ENCODE measurements at regions not wholly inside any gene's neighbourhood (a gene's known extent, or its start where the extent isn't known, plus 50 kb on each side); places are given as distances from the start of the nearest gene placed in this dataset.

GRCh38 chr17:65467156-65467555, 94.3 kb downstream of the AXIN2 start:
- Mint-ChIP-seq H3K4me1 (no peaks in the 10 kb centered on the region), H3K27ac (no peak overlapping the region), H3K4me3 (no peak overlapping the region), H3K27me3 (peaks cover 0 to 5% of the 10 kb centered on the region in 2 donors), H3K36me3 (no peaks in the 10 kb centered on the region), H3K9me3 (no peaks in the 10 kb centered on the region)
- no peak for ATAC-seq (replicated peaks in 1 of 4)
- CTCF ChIA-PET: no interaction called here
- POLR2A ChIA-PET: no interaction called here
- no peak for DNase-seq
- H3K36me3 ChIP-seq (ENCODE audit: control insufficient read depth in 2 of 2, extremely low read depth in 1 of 2, insufficient read depth in 1 of 2, low read length in 1 of 2): no peaks in the 10 kb centered on the region
- H3K4me3 ChIP-seq (ENCODE audit: control insufficient read depth in 1 of 2, extremely low read depth in 1 of 2, low read length in 1 of 2): no peak overlapping the region
- H3K4me1 ChIP-seq (ENCODE audit: control insufficient read depth in 1 of 2, extremely low read depth in 1 of 2, insufficient read depth in 2 of 2, low read length in 2 of 2): no peaks in the 10 kb centered on the region
- H3K9me3 ChIP-seq: no peaks in the 10 kb centered on the region
- no peak overlapping the region for H3K27ac ChIP-seq (ENCODE audit: low read length)
- no CpG with 5 or more reads among the region's 5 CpGs for WGBS (ENCODE audit: insufficient coverage)
- H3K27me3 ChIP-seq (replicated peaks in 1 of 2; ENCODE audit: control insufficient read depth in 2 of 2, extremely low read depth in 1 of 2, insufficient read depth in 2 of 2, low read length in 1 of 2): peaks cover 0 to 10% of the 10 kb centered on the region in 2 experiments

- POLR2A ChIA-PET: no interaction called here
- H3K4me3 Mint-ChIP-seq: no peak overlapping the region
- no peak overlapping the region for H3K4me3 ChIP-seq (ENCODE audit: control insufficient read depth in 1 of 2, extremely low read depth in 1 of 2, low read length in 1 of 2)
- WGBS (ENCODE audit: insufficient coverage): no CpG with 5 or more reads among the region's 6 CpGs
- H3K36me3 Mint-ChIP-seq: no peaks in the 10 kb centered on the region
- H3K4me1 Mint-ChIP-seq: no peaks in the 10 kb centered on the region
- H3K9me3 Mint-ChIP-seq: no peaks in the 10 kb centered on the region
- no peaks in the 10 kb centered on the region for H3K9me3 ChIP-seq
- H3K27me3 ChIP-seq (replicated peaks in 1 of 2; ENCODE audit: control insufficient read depth in 2 of 2, extremely low read depth in 1 of 2, insufficient read depth in 2 of 2, low read length in 1 of 2): peaks cover 0 to 9% of the 10 kb centered on the region in 2 experiments
- no peaks in the 10 kb centered on the region for H3K36me3 ChIP-seq (ENCODE audit: control insufficient read depth in 2 of 2, extremely low read depth in 1 of 2, insufficient read depth in 1 of 2, low read length in 1 of 2)
- no peak overlapping the region for H3K27ac Mint-ChIP-seq
- ATAC-seq (replicated peaks in 1 of 4) (no peak), DNase-seq (no peak)
- no peaks in the 10 kb centered on the region for H3K4me1 ChIP-seq (ENCODE audit: control insufficient read depth in 1 of 2, extremely low read depth in 1 of 2, insufficient read depth in 2 of 2, low read length in 2 of 2)
- CTCF ChIA-PET: no interaction called here
- no peak overlapping the region for H3K27ac ChIP-seq (ENCODE audit: low read length)
- H3K27me3 Mint-ChIP-seq: peaks cover 0 to 1% of the 10 kb centered on the region in 2 donors
Observed at GRCh38 chr17:65466547-65466946, 94.9 kb downstream of the AXIN2 start.

GRCh38 chr17:65463242-65463641, 98.2 kb downstream of the AXIN2 start:
- POLR2A ChIA-PET: interaction anchor here in 1 of 2 donors (0.6 kb wide), 1 partner anchor 13 kb away, joined by 4 read pairs; no protein-coding TSS in a partner anchor
- 70% methylated on average over 6 of the region's 9 CpGs for WGBS (ENCODE audit: insufficient coverage)
- DNase-seq (no peak), ATAC-seq (replicated peaks in 1 of 4) (no peak)
- Histone ChIP-seq H3K9me3 (no peaks in the 10 kb centered on the region), H3K36me3 (ENCODE audit: control insufficient read depth in 2 of 2, extremely low read depth in 1 of 2, insufficient read depth in 1 of 2, low read length in 1 of 2) (no peaks in the 10 kb centered on the region), H3K27me3 (replicated peaks in 1 of 2; ENCODE audit: control insufficient read depth in 2 of 2, extremely low read depth in 1 of 2, insufficient read depth in 2 of 2, low read length in 1 of 2) (no peaks in the 10 kb centered on the region), H3K4me3 (ENCODE audit: control insufficient read depth in 1 of 2, extremely low read depth in 1 of 2, low read length in 1 of 2) (no peak overlapping the region), H3K27ac (ENCODE audit: low read length) (no peak overlapping the region), H3K4me1 (ENCODE audit: control insufficient read depth in 1 of 2, extremely low read depth in 1 of 2, insufficient read depth in 2 of 2, low read length in 2 of 2) (no peaks in the 10 kb centered on the region)
- Mint-ChIP-seq H3K4me3 (no peak overlapping the region), H3K27me3 (no peaks in the 10 kb centered on the region), H3K4me1 (no peaks in the 10 kb centered on the region), H3K27ac (no peak overlapping the region), H3K9me3 (no peaks in the 10 kb centered on the region), H3K36me3 (no peaks in the 10 kb centered on the region)
- CTCF ChIA-PET: interaction anchor here in 1 of 2 donors (0.7 kb wide), 1 partner anchor 382 kb away, joined by 7 read pairs; no protein-coding TSS in a partner anchor

- Histone ChIP-seq H3K4me1 (ENCODE audit: control insufficient read depth in 1 of 2, extremely low read depth in 1 of 2, insufficient read depth in 2 of 2, low read length in 2 of 2) (peaks cover 0 to 5% of the 10 kb centered on the region in 2 experiments), H3K9me3 (no peaks in the 10 kb centered on the region), H3K27ac (ENCODE audit: low read length) (no peak overlapping the region), H3K4me3 (ENCODE audit: control insufficient read depth in 1 of 2, extremely low read depth in 1 of 2, low read length in 1 of 2) (no peak overlapping the region), H3K27me3 (replicated peaks in 1 of 2; ENCODE audit: control insufficient read depth in 2 of 2, extremely low read depth in 1 of 2, insufficient read depth in 2 of 2, low read length in 1 of 2) (no peaks in the 10 kb centered on the region), H3K36me3 (ENCODE audit: control insufficient read depth in 2 of 2, extremely low read depth in 1 of 2, insufficient read depth in 1 of 2, low read length in 1 of 2) (no peaks in the 10 kb centered on the region)
- H3K36me3 Mint-ChIP-seq: no peaks in the 10 kb centered on the region
- no peaks in the 10 kb centered on the region for H3K9me3 Mint-ChIP-seq
- no peak overlapping the region for H3K27ac Mint-ChIP-seq
- POLR2A ChIA-PET: no interaction called here
- peaks cover 5 to 6% (median 6%) of the 10 kb centered on the region in 3 donors for H3K4me1 Mint-ChIP-seq
- no peaks in the 10 kb centered on the region for H3K27me3 Mint-ChIP-seq
- 79% methylated on average over 10 of the region's 15 CpGs for WGBS (ENCODE audit: insufficient coverage)
- no peak overlapping the region for H3K4me3 Mint-ChIP-seq
- DNase-seq (no peak), ATAC-seq (replicated peaks in 1 of 4) (no peak)
- CTCF ChIA-PET: interaction anchor here in 1 of 2 donors (0.6 to 0.8 kb wide), 2 partner anchors 41 to 161 kb away, joined by 3 to 8 read pairs; no protein-coding TSS in a partner anchor
Observed at GRCh38 chr17:65459677-65460347, 101.6 kb downstream of the AXIN2 start.

- no peak for ATAC-seq (replicated peaks in 1 of 4)
- H3K4me1 ChIP-seq (ENCODE audit: control insufficient read depth in 1 of 2, extremely low read depth in 1 of 2, insufficient read depth in 2 of 2, low read length in 2 of 2): peaks cover 0 to 5% of the 10 kb centered on the region in 2 experiments
- 85% methylated on average over 9 of the region's 11 CpGs for WGBS (ENCODE audit: insufficient coverage)
- peaks cover 5 to 6% (median 6%) of the 10 kb centered on the region in 3 donors for H3K4me1 Mint-ChIP-seq
- CTCF ChIA-PET: no interaction called here
- H3K36me3 Mint-ChIP-seq: no peaks in the 10 kb centered on the region
- H3K27me3 Mint-ChIP-seq: no peaks in the 10 kb centered on the region
- no peak overlapping the region for H3K27ac Mint-ChIP-seq
- no peak overlapping the region for H3K4me3 Mint-ChIP-seq
- H3K4me3 ChIP-seq (ENCODE audit: control insufficient read depth in 1 of 2, extremely low read depth in 1 of 2, low read length in 1 of 2): no peak overlapping the region
- no peaks in the 10 kb centered on the region for H3K9me3 ChIP-seq
- no peaks in the 10 kb centered on the region for H3K27me3 ChIP-seq (replicated peaks in 1 of 2; ENCODE audit: control insufficient read depth in 2 of 2, extremely low read depth in 1 of 2, insufficient read depth in 2 of 2, low read length in 1 of 2)
- no peak for DNase-seq
- no peaks in the 10 kb centered on the region for H3K9me3 Mint-ChIP-seq
- POLR2A ChIA-PET: interaction anchor here in 1 of 2 donors (0.6 kb wide), 1 partner anchor 1899 kb away, joined by 8 read pairs; no protein-coding TSS in a partner anchor
- no peak overlapping the region for H3K27ac ChIP-seq (ENCODE audit: low read length)
- no peaks in the 10 kb centered on the region for H3K36me3 ChIP-seq (ENCODE audit: control insufficient read depth in 2 of 2, extremely low read depth in 1 of 2, insufficient read depth in 1 of 2, low read length in 1 of 2)
Observed at GRCh38 chr17:65457635-65458257, 103.7 kb downstream of the AXIN2 start.

- H3K27me3 ChIP-seq (replicated peaks in 1 of 2; ENCODE audit: control insufficient read depth in 2 of 2, extremely low read depth in 1 of 2, insufficient read depth in 2 of 2, low read length in 1 of 2): no peaks in the 10 kb centered on the region
- 40% methylated on average over 1 of the region's 3 CpGs for WGBS (ENCODE audit: insufficient coverage)
- H3K9me3 ChIP-seq: no peaks in the 10 kb centered on the region
- no peak overlapping the region for H3K27ac ChIP-seq (ENCODE audit: low read length)
- no peaks in the 10 kb centered on the region for H3K9me3 Mint-ChIP-seq
- H3K4me1 ChIP-seq (ENCODE audit: control insufficient read depth in 1 of 2, extremely low read depth in 1 of 2, insufficient read depth in 2 of 2, low read length in 2 of 2): peaks cover 0 to 5% of the 10 kb centered on the region in 2 experiments
- ChIA-PET POLR2A (no interaction called here), CTCF (interaction anchor here in 1 of 2 donors (1.0 kb wide), 1 partner anchor 121 kb away, joined by 4 read pairs; no protein-coding TSS in a partner anchor)
- H3K4me1 Mint-ChIP-seq: peaks cover 5 to 6% (median 6%) of the 10 kb centered on the region in 3 donors
- ATAC-seq (replicated peaks in 1 of 4): no peak
- no peak overlapping the region for H3K4me3 Mint-ChIP-seq
- no peaks in the 10 kb centered on the region for H3K36me3 ChIP-seq (ENCODE audit: control insufficient read depth in 2 of 2, extremely low read depth in 1 of 2, insufficient read depth in 1 of 2, low read length in 1 of 2)
- H3K36me3 Mint-ChIP-seq: no peaks in the 10 kb centered on the region
- H3K4me3 ChIP-seq (ENCODE audit: control insufficient read depth in 1 of 2, extremely low read depth in 1 of 2, low read length in 1 of 2): no peak overlapping the region
- no peak for DNase-seq
- no peaks in the 10 kb centered on the region for H3K27me3 Mint-ChIP-seq
- no peak overlapping the region for H3K27ac Mint-ChIP-seq
Observed at GRCh38 chr17:65457183-65457582, 104.3 kb downstream of the AXIN2 start.
